B cell (primary cell): ENCODE measurements at regions not wholly inside any gene's neighbourhood (a gene's known extent, or its start where the extent isn't known, plus 50 kb on each side); places are given as distances from the start of the nearest gene placed in this dataset.

Experiments
- CTCF ChIP-seq: fragments of 200-600 bp; IDR thresholded peaks from one replicate; pipeline ENCODE4 v1.8.0; 2022; ENCODE audit warnings: antibody characterized with exemption, mild to moderate bottlenecking
- EZH2 ChIP-seq: IDR thresholded peaks from 2 replicates; pipeline ENCODE4 v1.6.1; 2012; ENCODE audit warnings: borderline replicate concordance, low read depth, mild to moderate bottlenecking, moderate library complexity, low read length; ENCODE audit not compliant: insufficient read depth, poor library complexity, severe bottlenecking

- TF ChIP-seq CTCF (no peak), EZH2 (no peak)
Observed at GRCh38 chr9:14515049-14515448, 178.2 kb downstream of the ZDHHC21 start.
